Stromal cell of bone marrow (primary cell): ENCODE measurements at regions not wholly inside any gene's neighbourhood (a gene's known extent, or its start where the extent isn't known, plus 50 kb on each side); places are given as distances from the start of the nearest gene placed in this dataset.

Experiments
- DNase-seq: peaks from one replicate; pipeline ENCODE4 v3.0.0-alpha.2; 2012; ENCODE audit warnings: low read depth

GRCh38 chr13:90352763-90353162 lies 994.7 kb upstream of the MIR17HG start:
- DNase-seq, result no peak

- no peak for DNase-seq
Observed at GRCh38 chr13:90355162-90355751, 992.2 kb upstream of the MIR17HG start.

GRCh38 chr13:90360785-90361184 lies 986.7 kb upstream of the MIR17HG start:
- no peak for DNase-seq

- no peak for DNase-seq
Observed at GRCh38 chr13:90362707-90363106, 984.8 kb upstream of the MIR17HG start.

GRCh38 chr13:90365130-90365529 lies 982.4 kb upstream of the MIR17HG start:
- no peak for DNase-seq

GRCh38 chr13:90374168-90374567 lies 973.3 kb upstream of the MIR17HG start:
- no peak for DNase-seq

- DNase-seq, result peak; percentile 6
Observed at GRCh38 chr13:90375851-90376250, 971.6 kb upstream of the MIR17HG start.

GRCh38 chr13:90382425-90382824 lies 965.1 kb upstream of the MIR17HG start:
- DNase-seq, result no peak

GRCh38 chr13:90385781-90386489 lies 961.6 kb upstream of the MIR17HG start:
- no peak for DNase-seq

- no peak for DNase-seq
Observed at GRCh38 chr13:90388887-90389452, 958.5 kb upstream of the MIR17HG start.

GRCh38 chr13:90389537-90389936 lies 958.0 kb upstream of the MIR17HG start:
- DNase-seq, result no peak

- no peak for DNase-seq
Observed at GRCh38 chr13:90393408-90393807, 954.1 kb upstream of the MIR17HG start.

GRCh38 chr13:90395348-90395747 lies 952.1 kb upstream of the MIR17HG start:
- no peak for DNase-seq

GRCh38 chr13:90395846-90396245 lies 951.6 kb upstream of the MIR17HG start:
- no peak for DNase-seq

- DNase-seq, result no peak
Observed at GRCh38 chr13:90396266-90396665, 951.2 kb upstream of the MIR17HG start.

- no peak for DNase-seq
Observed at GRCh38 chr13:90397503-90397902, 950.0 kb upstream of the MIR17HG start.

- DNase-seq, result no peak
Observed at GRCh38 chr13:90400372-90400771, 947.1 kb upstream of the MIR17HG start.

GRCh38 chr13:90401150-90401549 lies 946.3 kb upstream of the MIR17HG start:
- no peak for DNase-seq

GRCh38 chr13:90402102-90402501 lies 945.4 kb upstream of the MIR17HG start:
- DNase-seq, result no peak

GRCh38 chr13:90402613-90403012 lies 944.9 kb upstream of the MIR17HG start:
- DNase-seq, result no peak

- DNase-seq, result no peak
Observed at GRCh38 chr13:90403330-90404082, 944.0 kb upstream of the MIR17HG start.

- no peak for DNase-seq
Observed at GRCh38 chr13:90405301-90405700, 942.2 kb upstream of the MIR17HG start.

- no peak for DNase-seq
Observed at GRCh38 chr13:90412980-90413379, 934.5 kb upstream of the MIR17HG start.
